ENCODE measurements at regions not wholly inside any gene's neighbourhood (a gene's known extent, or its start where the extent isn't known, plus 50 kb on each side); places are given as distances from the start of the nearest gene placed in this dataset.

DNA sequence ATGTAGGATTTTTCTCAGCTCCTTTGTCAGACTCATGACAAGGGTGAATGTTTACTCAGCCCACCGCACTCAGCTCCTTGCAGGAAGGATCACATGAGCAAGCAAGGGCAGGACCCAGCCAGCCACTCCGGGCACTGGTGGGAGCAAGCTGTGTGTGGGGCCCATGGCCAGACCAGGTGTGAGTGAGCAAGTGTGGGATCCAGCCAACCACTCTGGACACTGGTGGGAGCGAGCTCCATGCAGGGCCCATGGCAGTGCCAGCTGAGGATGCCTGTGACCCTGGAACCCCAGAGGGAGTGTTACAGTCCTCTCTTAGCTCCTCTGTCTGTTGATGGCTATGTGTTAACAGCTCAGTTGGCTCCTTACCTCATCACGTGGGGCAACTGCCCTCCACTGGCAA is 2750.6 kb downstream of the PCDH7 start:
- Mint-ChIP-seq H3K27me3 (no peaks in the 10 kb centered on the region), H3K4me3 (no peak overlapping the region), H3K4me1 (ENCODE audit: low read depth) (no peaks in the 10 kb centered on the region), H3K27ac (no peak overlapping the region), H3K36me3 (ENCODE audit: low read depth) (no peaks in the 10 kb centered on the region), H3K9me3 (peaks cover 14% of the 10 kb centered on the region)
- Histone ChIP-seq H3K27me3 (ENCODE audit: control insufficient read depth in 1 of 2, insufficient read depth in 2 of 2, low read length in 2 of 2) (no peaks in the 10 kb centered on the region), H3K36me3 (ENCODE audit: insufficient read depth, low read length) (no peaks in the 10 kb centered on the region), H3K4me1 (ENCODE audit: insufficient read depth, low read length) (no peaks in the 10 kb centered on the region), H3K9me3 (ENCODE audit: control insufficient read depth in 1 of 2, insufficient read depth in 1 of 2, low read length in 2 of 2) (peaks cover 0 to 16% of the 10 kb centered on the region in 2 experiments), H3K27ac (ENCODE audit: low read depth in 1 of 2, low read length in 2 of 2) (no peak overlapping the region), H3K4me3 (ENCODE audit: low read length) (no peak overlapping the region)
- intact Hi-C loops (cut with DNase I, micrococcal nuclease) = no loop called here
- TF ChIP-seq, protein P1, sequence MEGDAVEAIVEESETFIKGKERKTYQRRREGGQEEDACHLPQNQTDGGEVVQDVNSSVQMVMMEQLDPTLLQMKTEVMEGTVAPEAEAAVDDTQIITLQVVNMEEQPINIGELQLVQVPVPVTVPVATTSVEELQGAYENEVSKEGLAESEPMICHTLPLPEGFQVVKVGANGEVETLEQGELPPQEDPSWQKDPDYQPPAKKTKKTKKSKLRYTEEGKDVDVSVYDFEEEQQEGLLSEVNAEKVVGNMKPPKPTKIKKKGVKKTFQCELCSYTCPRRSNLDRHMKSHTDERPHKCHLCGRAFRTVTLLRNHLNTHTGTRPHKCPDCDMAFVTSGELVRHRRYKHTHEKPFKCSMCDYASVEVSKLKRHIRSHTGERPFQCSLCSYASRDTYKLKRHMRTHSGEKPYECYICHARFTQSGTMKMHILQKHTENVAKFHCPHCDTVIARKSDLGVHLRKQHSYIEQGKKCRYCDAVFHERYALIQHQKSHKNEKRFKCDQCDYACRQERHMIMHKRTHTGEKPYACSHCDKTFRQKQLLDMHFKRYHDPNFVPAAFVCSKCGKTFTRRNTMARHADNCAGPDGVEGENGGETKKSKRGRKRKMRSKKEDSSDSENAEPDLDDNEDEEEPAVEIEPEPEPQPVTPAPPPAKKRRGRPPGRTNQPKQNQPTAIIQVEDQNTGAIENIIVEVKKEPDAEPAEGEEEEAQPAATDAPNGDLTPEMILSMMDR (IDR thresholded peaks at IDR 0.05) = no peak
- DNase-seq (no peak), ATAC-seq (ENCODE audit: poor library complexity) (no peak)
- ChIA-PET CTCF (no interaction called here), POLR2A (no interaction called here)

DNA sequence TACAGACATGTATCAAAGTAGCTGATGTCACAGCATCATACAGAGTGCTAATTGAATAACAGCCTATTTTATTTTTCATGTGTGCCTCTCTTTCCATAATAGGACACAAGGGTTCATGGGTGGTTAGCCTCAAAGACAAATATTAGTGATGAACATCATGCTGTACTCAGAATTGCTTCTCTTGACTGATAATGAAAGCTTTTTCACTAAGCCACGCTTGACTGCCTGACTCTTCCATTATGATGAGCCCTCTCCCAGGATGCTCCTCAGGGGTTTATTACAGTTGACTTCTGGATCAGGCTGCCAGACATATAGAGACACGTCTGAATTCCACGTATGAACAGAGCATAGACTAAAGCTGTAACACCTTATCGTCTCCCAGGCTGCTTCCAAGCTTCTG is 2757.5 kb downstream of the PCDH7 start:
- H3K9me3 Mint-ChIP-seq = peaks cover 13% of the 10 kb centered on the region
- H3K36me3 Mint-ChIP-seq (ENCODE audit: low read depth) = no peaks in the 10 kb centered on the region
- no peaks in the 10 kb centered on the region for H3K27me3 ChIP-seq (ENCODE audit: control insufficient read depth in 1 of 2, insufficient read depth in 2 of 2, low read length in 2 of 2)
- H3K4me3 ChIP-seq (ENCODE audit: low read length) = no peak overlapping the region
- CTCF ChIA-PET = no interaction called here
- peaks cover 0 to 6% of the 10 kb centered on the region in 2 experiments for H3K9me3 ChIP-seq (ENCODE audit: control insufficient read depth in 1 of 2, insufficient read depth in 1 of 2, low read length in 2 of 2)
- no peaks in the 10 kb centered on the region for H3K4me1 ChIP-seq (ENCODE audit: insufficient read depth, low read length)
- H3K27me3 Mint-ChIP-seq = no peaks in the 10 kb centered on the region
- no peaks in the 10 kb centered on the region for H3K4me1 Mint-ChIP-seq (ENCODE audit: low read depth)
- H3K4me3 Mint-ChIP-seq = no peak overlapping the region
- H3K27ac Mint-ChIP-seq = no peak overlapping the region
- no peak for DNase-seq
- intact Hi-C loops (cut with DNase I, micrococcal nuclease) = no loop called here
- no peak overlapping the region for H3K27ac ChIP-seq (ENCODE audit: low read depth in 1 of 2, low read length in 2 of 2)
- ATAC-seq (ENCODE audit: poor library complexity) = no peak
- TF ChIP-seq, protein P1 (IDR thresholded peaks at IDR 0.05) = no peak
- H3K36me3 ChIP-seq (ENCODE audit: insufficient read depth, low read length) = no peaks in the 10 kb centered on the region
- POLR2A ChIA-PET = no interaction called here

DNA sequence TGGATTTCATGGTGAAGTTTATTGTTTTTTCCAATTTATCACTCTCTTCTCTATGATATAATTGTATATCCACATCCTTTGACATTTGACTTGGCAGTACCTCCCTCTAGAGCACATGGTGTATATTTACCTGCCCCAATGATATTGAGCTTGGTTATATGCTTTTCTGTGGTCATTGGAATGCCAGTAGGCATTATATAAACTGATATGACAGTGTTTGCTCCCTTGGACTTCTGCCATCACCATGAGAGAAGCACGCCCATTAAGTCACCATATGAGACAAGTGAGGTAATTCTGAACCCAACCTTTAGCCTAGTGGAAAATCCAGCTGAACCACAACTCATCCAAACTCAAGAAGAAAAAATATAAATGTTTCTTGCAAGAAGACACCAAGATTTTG is 2761.5 kb downstream of the ARAP2 start:
- Histone ChIP-seq H3K4me3 (ENCODE audit: low read length) (no peak overlapping the region), H3K4me1 (ENCODE audit: insufficient read depth, low read length) (no peaks in the 10 kb centered on the region), H3K27me3 (ENCODE audit: control insufficient read depth in 1 of 2, insufficient read depth in 2 of 2, low read length in 2 of 2) (no peaks in the 10 kb centered on the region), H3K36me3 (ENCODE audit: insufficient read depth, low read length) (no peaks in the 10 kb centered on the region), H3K27ac (ENCODE audit: low read depth in 1 of 2, low read length in 2 of 2) (no peak overlapping the region), H3K9me3 (ENCODE audit: control insufficient read depth in 1 of 2, insufficient read depth in 1 of 2, low read length in 2 of 2) (no peaks in the 10 kb centered on the region)
- H3K27me3 Mint-ChIP-seq = no peaks in the 10 kb centered on the region
- no peak overlapping the region for H3K27ac Mint-ChIP-seq
- H3K9me3 Mint-ChIP-seq = peaks cover 17% of the 10 kb centered on the region
- no peaks in the 10 kb centered on the region for H3K36me3 Mint-ChIP-seq (ENCODE audit: low read depth)
- TF ChIP-seq, protein P1 (IDR thresholded peaks at IDR 0.05) = no peak
- ChIA-PET CTCF (no interaction called here), POLR2A (no interaction called here)
- ATAC-seq (ENCODE audit: poor library complexity) (no peak), DNase-seq (no peak)
- H3K4me1 Mint-ChIP-seq (ENCODE audit: low read depth) = no peaks in the 10 kb centered on the region
- intact Hi-C loops (cut with DNase I, micrococcal nuclease) = no loop called here
- H3K4me3 Mint-ChIP-seq = no peak overlapping the region
